Panc1 (cell line): ENCODE measurements at regions not wholly inside any gene's neighbourhood (a gene's known extent, or its start where the extent isn't known, plus 50 kb on each side); places are given as distances from the start of the nearest gene placed in this dataset.
"Not testable (repeated sequence)": the region's sequence is repeated elsewhere in the genome, so short reads cannot be mapped to it uniquely, and the experiment has no call there.

Experiments used
- ATAC-seq: fragments of 200-7000 bp; cut with Tn5 transposase; 2 replicates; pipeline ENCODE4 v1.9.1; 2020; ENCODE audit warnings: mild to moderate bottlenecking, moderate library complexity
- BruUV-seq: library from RNA; stranded (reverse); fragments of 400-500 nt; replicated peaks from 2 replicates; lab custom pipeline; 2021; lab: Mats Ljungman, UMichigan
- CTCF ChIA-PET: fragments of 300-600 bp; sonication (Branson Sonifier 250); formaldehyde crosslinking; loops from one replicate; lab custom pipeline; 2022; ENCODE audit warnings: antibody characterized with exemption; lab: Charles Lee
- POLR2A ChIA-PET: fragments of 300-600 bp; sonication (Branson Sonifier 250); formaldehyde crosslinking; loops from one replicate; lab custom pipeline; 2022; ENCODE audit warnings: antibody characterized with exemption; lab: Charles Lee
- DNase-seq: peaks from one replicate; pipeline ENCODE4 v3.0.0-alpha.2; 2010; ENCODE audit warnings: low read depth, low spot score
- H3K27ac ChIP-seq: 2 replicates; pipeline ENCODE4 v1.5.1; 2011; ENCODE audit warnings: mild to moderate bottlenecking, low read length, inconsistent platforms
- H3K27me3 ChIP-seq: fragments of 200-500 bp; sonication (Bioruptor generic); 2 replicates; pipeline ENCODE4 v1.6.0; 2014; ENCODE audit warnings: low read length, inconsistent platforms; ENCODE audit not compliant: control insufficient read depth, insufficient read depth
- H3K36me3 ChIP-seq: fragments of 200-500 bp; sonication (Bioruptor generic); 2 replicates; pipeline ENCODE4 v1.5.1; 2014; ENCODE audit warnings: inconsistent platforms, mild to moderate bottlenecking, low read length, moderate library complexity; ENCODE audit not compliant: control insufficient read depth, insufficient read depth
- H3K4me1 ChIP-seq: 2 replicates; pipeline ENCODE4 v1.5.1; 2011; ENCODE audit warnings: inconsistent platforms, mild to moderate bottlenecking, low read length, moderate library complexity; ENCODE audit not compliant: control insufficient read depth, insufficient read depth
- H3K4me3 ChIP-seq, 2 experiments: 2 replicates each; pipeline ENCODE4 v1.5.1; 2011 to 2012; ENCODE audit warnings: low read depth in 2 of 2, low read length in 2 of 2, mild to moderate bottlenecking in 2 of 2, inconsistent platforms in 1 of 2, moderate library complexity in 1 of 2
- H3K9me3 ChIP-seq: fragments of 200-500 bp; sonication (Bioruptor generic); 2 replicates; pipeline ENCODE4 v1.5.1; 2014; ENCODE audit warnings: low read depth, mild to moderate bottlenecking, inconsistent platforms, low read length, moderate library complexity; ENCODE audit not compliant: control insufficient read depth, insufficient read depth
- CTCF ChIP-seq: fragments of 450-650 bp; IDR thresholded peaks from 2 replicates; pipeline ENCODE4 v1.5.1; 2017; ENCODE audit warnings: mild to moderate bottlenecking
- POLR2AphosphoS5 ChIP-seq: IDR thresholded peaks from 2 replicates; pipeline ENCODE4 v1.6.1; 2012; ENCODE audit warnings: mild to moderate bottlenecking, low read depth, low read length, moderate library complexity
- SIN3A ChIP-seq: IDR thresholded peaks from 2 replicates; pipeline ENCODE4 v1.6.1; 2012; ENCODE audit warnings: low read depth, mild to moderate bottlenecking, low read length, moderate library complexity, borderline replicate concordance; ENCODE audit not compliant: insufficient read depth
- TCF7L2 ChIP-seq: IDR thresholded peaks from 2 replicates; pipeline ENCODE4 v1.6.1; 2011; ENCODE audit warnings: mild to moderate bottlenecking, low read depth, low read length, inconsistent platforms
- in situ Hi-C: cut with HindIII; loops from 2 replicates; pipeline ENCODE4 v1.10.0; 2016; ENCODE audit warnings: low sequenced_read_pairs, low pct_unique_long_range_greater_than_20kb
- intact Hi-C: fragments of 100-400 bp; cut with micrococcal nuclease; formaldehyde crosslinking; loops from one replicate; pipeline ENCODE4 v1.10.0; 2022; ENCODE audit not compliant: unreplicated experiment
- TF ChIP-seq, protein P1 (sequence below), 2 experiments: IDR thresholded peaks; 2 replicates each; pipeline ENCODE4 v1.6.1; 2011 to 2012; ENCODE audit warnings: low read depth in 2 of 2, control low read depth in 1 of 2, low read length in 1 of 2, mild to moderate bottlenecking in 1 of 2, moderate library complexity in 1 of 2; ENCODE audit not compliant: insufficient read depth in 1 of 2

- in situ Hi-C loops (no loop called here), intact Hi-C loops (no loop called here)
- no TSS peak for BruUV-seq
Observed at GRCh38 chr4:104272966-104273365, 221.7 kb downstream of the CXXC4 start.

GRCh38 chr4:104269603-104270002, 225.1 kb downstream of the CXXC4 start:
- CTCF ChIA-PET, in situ Hi-C loops, H3K4me1 ChIP-seq, H3K27me3 ChIP-seq, intact Hi-C loops, ATAC-seq, POLR2A ChIA-PET, H3K4me3 ChIP-seq, H3K9me3 ChIP-seq, H3K27ac ChIP-seq, BruUV-seq, H3K36me3 ChIP-seq, DNase-seq: not testable (repeated sequence)

More at GRCh38 chr4:104272966-104273365, 221.7 kb downstream of the CXXC4 start:
- Histone ChIP-seq H3K4me1 (no peaks in the 10 kb centered on the region), H3K36me3 (no peaks in the 10 kb centered on the region), H3K27ac (no peak overlapping the region), H3K9me3 (no peaks in the 10 kb centered on the region), H3K27me3 (no peaks in the 10 kb centered on the region), H3K4me3 (no peak overlapping the region)
- ATAC-seq (no peak), DNase-seq (no peak)
- TF ChIP-seq TCF7L2 (no peak), CTCF (no peak), SIN3A (no peak), POLR2AphosphoS5 (no peak)
- TF ChIP-seq, protein P1, sequence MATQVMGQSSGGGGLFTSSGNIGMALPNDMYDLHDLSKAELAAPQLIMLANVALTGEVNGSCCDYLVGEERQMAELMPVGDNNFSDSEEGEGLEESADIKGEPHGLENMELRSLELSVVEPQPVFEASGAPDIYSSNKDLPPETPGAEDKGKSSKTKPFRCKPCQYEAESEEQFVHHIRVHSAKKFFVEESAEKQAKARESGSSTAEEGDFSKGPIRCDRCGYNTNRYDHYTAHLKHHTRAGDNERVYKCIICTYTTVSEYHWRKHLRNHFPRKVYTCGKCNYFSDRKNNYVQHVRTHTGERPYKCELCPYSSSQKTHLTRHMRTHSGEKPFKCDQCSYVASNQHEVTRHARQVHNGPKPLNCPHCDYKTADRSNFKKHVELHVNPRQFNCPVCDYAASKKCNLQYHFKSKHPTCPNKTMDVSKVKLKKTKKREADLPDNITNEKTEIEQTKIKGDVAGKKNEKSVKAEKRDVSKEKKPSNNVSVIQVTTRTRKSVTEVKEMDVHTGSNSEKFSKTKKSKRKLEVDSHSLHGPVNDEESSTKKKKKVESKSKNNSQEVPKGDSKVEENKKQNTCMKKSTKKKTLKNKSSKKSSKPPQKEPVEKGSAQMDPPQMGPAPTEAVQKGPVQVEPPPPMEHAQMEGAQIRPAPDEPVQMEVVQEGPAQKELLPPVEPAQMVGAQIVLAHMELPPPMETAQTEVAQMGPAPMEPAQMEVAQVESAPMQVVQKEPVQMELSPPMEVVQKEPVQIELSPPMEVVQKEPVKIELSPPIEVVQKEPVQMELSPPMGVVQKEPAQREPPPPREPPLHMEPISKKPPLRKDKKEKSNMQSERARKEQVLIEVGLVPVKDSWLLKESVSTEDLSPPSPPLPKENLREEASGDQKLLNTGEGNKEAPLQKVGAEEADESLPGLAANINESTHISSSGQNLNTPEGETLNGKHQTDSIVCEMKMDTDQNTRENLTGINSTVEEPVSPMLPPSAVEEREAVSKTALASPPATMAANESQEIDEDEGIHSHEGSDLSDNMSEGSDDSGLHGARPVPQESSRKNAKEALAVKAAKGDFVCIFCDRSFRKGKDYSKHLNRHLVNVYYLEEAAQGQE (IDR thresholded peaks at IDR 0.05; ENCODE audit: insufficient read depth in 1 of 2, low read depth in 2 of 2, low read length in 1 of 2), result no peak
- POLR2A ChIA-PET, result no interaction called here
- CTCF ChIA-PET, result no interaction called here

- no peak for DNase-seq
- in situ Hi-C loops (no loop called here), intact Hi-C loops (no loop called here)
- no peaks in the 10 kb centered on the region for H3K9me3 ChIP-seq
- ATAC-seq, result no peak
- H3K36me3 ChIP-seq, result no peaks in the 10 kb centered on the region
- no peak overlapping the region for H3K27ac ChIP-seq
- TF ChIP-seq SIN3A (no peak), TCF7L2 (no peak), POLR2AphosphoS5 (no peak), CTCF (no peak)
- TF ChIP-seq, protein P1 (IDR thresholded peaks at IDR 0.05; ENCODE audit: insufficient read depth in 1 of 2, low read depth in 2 of 2, low read length in 1 of 2), result no peak
- no peaks in the 10 kb centered on the region for H3K4me1 ChIP-seq
- BruUV-seq, result no TSS peak
- ChIA-PET POLR2A (no interaction called here), CTCF (no interaction called here)
- no peak overlapping the region for H3K4me3 ChIP-seq
- H3K27me3 ChIP-seq, result no peaks in the 10 kb centered on the region
Observed at GRCh38 chr4:104263100-104263499, 231.6 kb downstream of the CXXC4 start.
